K562 (cell line): ENCODE measurements at regions not wholly inside any gene's neighbourhood (a gene's known extent, or its start where the extent isn't known, plus 50 kb on each side); places are given as distances from the start of the nearest gene placed in this dataset.

Experiments
- CTCF ChIP-seq, 3 experiments: IDR thresholded peaks in 2 of 3; conservative IDR thresholded peaks in 1 of 3; 2 replicates each; pipeline ENCODE4 v1.5.1; 2011 to 2012; ENCODE audit warnings: low read length in 3 of 3, mild to moderate bottlenecking in 3 of 3, control low read depth in 2 of 3, improper control_type of control experiment in 1 of 3, inconsistent platforms in 1 of 3, low read depth in 1 of 3, mixed read lengths in 1 of 3, moderate library complexity in 1 of 3; ENCODE audit not compliant: insufficient read depth in 2 of 3
- FOSL1 ChIP-seq: fragments of 200-800 bp; sonication (Bioruptor generic); conservative IDR thresholded peaks from 2 replicates; pipeline ENCODE4 v1.6.1; 2016; ENCODE audit warnings: missing genetic modification characterization, missing compliant biosample characterization
- NFRKB ChIP-seq: fragments of 450-650 bp; IDR thresholded peaks from 2 replicates; pipeline ENCODE4 v1.6.1; 2016; ENCODE audit warnings: low read depth
- TAF1 ChIP-seq: IDR thresholded peaks from 2 replicates; pipeline ENCODE4 v1.6.1; 2011; ENCODE audit warnings: mild to moderate bottlenecking, low read length, moderate library complexity; ENCODE audit not compliant: insufficient read depth, control insufficient read depth, severe bottlenecking; ENCODE audit errors: extremely low read depth

- TF ChIP-seq CTCF (IDR thresholded peaks at IDR 0.05 in 2 of 3, conservative IDR thresholded peaks at IDR 0.05 in 1 of 3; ENCODE audit: insufficient read depth in 2 of 3, low read depth in 1 of 3, low read length in 3 of 3) (no peak), NFRKB (no peak), TAF1 (no peak), FOSL1 (tag) (no peak)
Observed at GRCh38 chr4:19128176-19128575, 1106.6 kb upstream of the LCORL start.
